OCI-LY3 (cell line): ENCODE measurements at regions not wholly inside any gene's neighbourhood (a gene's known extent, or its start where the extent isn't known, plus 50 kb on each side); places are given as distances from the start of the nearest gene placed in this dataset.

Source experiments
- H2AFZ ChIP-seq: fragments of 200-600, 300-600 bp; shearing (Covaris generic); 2 replicates; pipeline ENCODE4 v1.6.0; 2014; ENCODE audit warnings: antibody characterized with exemption, low read depth, low read length
- H3K27ac ChIP-seq: fragments of 200-600, 300-600 bp; sonication (generic); 2 replicates; pipeline ENCODE4 v1.5.1; 2014; ENCODE audit warnings: mild to moderate bottlenecking, low read length, moderate library complexity, mixed read lengths
- H3K27me3 ChIP-seq: fragments of 200-600, 300-600 bp; sonication (generic); 2 replicates; pipeline ENCODE4 v1.6.1; 2014; ENCODE audit warnings: low read depth, low read length, mixed read lengths
- H3K36me3 ChIP-seq: fragments of 200-600, 300-600 bp; sonication (generic); replicated peaks from 2 replicates; pipeline ENCODE3; 2014; ENCODE audit warnings: low read depth, low read length, mixed read lengths
- H3K4me1 ChIP-seq: fragments of 300-600, 200-600 bp; sonication (generic); 2 replicates; pipeline ENCODE4 v1.6.1; 2014; ENCODE audit warnings: low read length, mixed read lengths
- H3K4me2 ChIP-seq: fragments of 200-600, 300-600 bp; sonication (generic); 2 replicates; pipeline ENCODE4 v1.6.1; 2014; ENCODE audit warnings: low read length, mixed read lengths
- H3K4me3 ChIP-seq: fragments of 300-600, 200-600 bp; sonication (generic); 2 replicates; pipeline ENCODE4 v1.5.1; 2014; ENCODE audit warnings: antibody characterized with exemption, mild to moderate bottlenecking, low read length, moderate library complexity
- H3K79me2 ChIP-seq: fragments of 300-600, 200-600 bp; shearing (Covaris generic); 2 replicates; pipeline ENCODE4 v1.6.1; 2014; ENCODE audit warnings: mild to moderate bottlenecking, low read length, mixed read lengths
- H3K9ac ChIP-seq: fragments of 300-600, 200-600 bp; shearing (Covaris generic); 2 replicates; pipeline ENCODE4 v1.6.0; 2014; ENCODE audit warnings: mild to moderate bottlenecking, low read length, moderate library complexity
- H3K9me3 ChIP-seq: fragments of 200-600, 300-600 bp; shearing (Covaris generic); 2 replicates; pipeline ENCODE4 v1.6.1; 2014; ENCODE audit warnings: low read length, mixed read lengths; ENCODE audit not compliant: insufficient read depth
- H4K20me1 ChIP-seq: fragments of 200-600, 300-600 bp; sonication (generic); 2 replicates; pipeline ENCODE4 v1.6.1; 2016; ENCODE audit warnings: low read length, mixed read lengths; ENCODE audit not compliant: insufficient read depth
- EZH2phosphoT487 ChIP-seq: fragments of 200-600 bp; shearing (Covaris generic); IDR thresholded peaks from 2 replicates; pipeline ENCODE4 v1.6.1; 2018; ENCODE audit warnings: antibody characterized with exemption, mixed run types, low read depth
- TF ChIP-seq, protein P1 (sequence below): fragments of 200-600, 300-600 bp; sonication (generic); IDR thresholded peaks from 2 replicates; pipeline ENCODE4 v1.5.1; 2014; ENCODE audit warnings: antibody characterized with exemption, low read length, low read depth

- H3K4me3 ChIP-seq = no peak overlapping the region
- TF ChIP-seq EZH2phosphoT487 = no peak
- TF ChIP-seq, protein P1, sequence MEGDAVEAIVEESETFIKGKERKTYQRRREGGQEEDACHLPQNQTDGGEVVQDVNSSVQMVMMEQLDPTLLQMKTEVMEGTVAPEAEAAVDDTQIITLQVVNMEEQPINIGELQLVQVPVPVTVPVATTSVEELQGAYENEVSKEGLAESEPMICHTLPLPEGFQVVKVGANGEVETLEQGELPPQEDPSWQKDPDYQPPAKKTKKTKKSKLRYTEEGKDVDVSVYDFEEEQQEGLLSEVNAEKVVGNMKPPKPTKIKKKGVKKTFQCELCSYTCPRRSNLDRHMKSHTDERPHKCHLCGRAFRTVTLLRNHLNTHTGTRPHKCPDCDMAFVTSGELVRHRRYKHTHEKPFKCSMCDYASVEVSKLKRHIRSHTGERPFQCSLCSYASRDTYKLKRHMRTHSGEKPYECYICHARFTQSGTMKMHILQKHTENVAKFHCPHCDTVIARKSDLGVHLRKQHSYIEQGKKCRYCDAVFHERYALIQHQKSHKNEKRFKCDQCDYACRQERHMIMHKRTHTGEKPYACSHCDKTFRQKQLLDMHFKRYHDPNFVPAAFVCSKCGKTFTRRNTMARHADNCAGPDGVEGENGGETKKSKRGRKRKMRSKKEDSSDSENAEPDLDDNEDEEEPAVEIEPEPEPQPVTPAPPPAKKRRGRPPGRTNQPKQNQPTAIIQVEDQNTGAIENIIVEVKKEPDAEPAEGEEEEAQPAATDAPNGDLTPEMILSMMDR = no peak
- peaks cover 8% of the 10 kb centered on the region for H3K27me3 ChIP-seq
- 0 out of 2 replicates have a peak, but pooled peaks cover 4% of the 10 kb centered on the region for H3K9me3 ChIP-seq
- no peaks in the 10 kb centered on the region for H4K20me1 ChIP-seq
- H3K4me2 ChIP-seq = no peak overlapping the region
- H3K79me2 ChIP-seq = no peaks in the 10 kb centered on the region
- peaks cover 3% of the 10 kb centered on the region; the same call in 1 of the 2 replicates for H3K4me1 ChIP-seq
- no peaks in the 10 kb centered on the region for H3K36me3 ChIP-seq
- H3K9ac ChIP-seq = no peak overlapping the region
- H3K27ac ChIP-seq = no peak overlapping the region
- H2AFZ ChIP-seq = no peak overlapping the region
These were observed 794.5 kb downstream of the MED13L start for GRCh38 chr12:115482943-115483342.

- Histone ChIP-seq H3K9me3 (0 out of 2 replicates have a peak, but pooled peaks cover 4% of the 10 kb centered on the region), H3K4me2 (no peak overlapping the region), H2AFZ (no peak overlapping the region), H3K79me2 (no peaks in the 10 kb centered on the region), H3K4me1 (peaks cover 3% of the 10 kb centered on the region; the same call in 1 of the 2 replicates), H3K4me3 (no peak overlapping the region), H4K20me1 (no peaks in the 10 kb centered on the region), H3K36me3 (no peaks in the 10 kb centered on the region), H3K9ac (no peak overlapping the region), H3K27me3 (no peaks in the 10 kb centered on the region), H3K27ac (no peak overlapping the region)
- TF ChIP-seq, protein P1 = no peak
- TF ChIP-seq EZH2phosphoT487 = no peak
These were observed 796.4 kb downstream of the MED13L start for GRCh38 chr12:115481141-115481540.

DNA sequence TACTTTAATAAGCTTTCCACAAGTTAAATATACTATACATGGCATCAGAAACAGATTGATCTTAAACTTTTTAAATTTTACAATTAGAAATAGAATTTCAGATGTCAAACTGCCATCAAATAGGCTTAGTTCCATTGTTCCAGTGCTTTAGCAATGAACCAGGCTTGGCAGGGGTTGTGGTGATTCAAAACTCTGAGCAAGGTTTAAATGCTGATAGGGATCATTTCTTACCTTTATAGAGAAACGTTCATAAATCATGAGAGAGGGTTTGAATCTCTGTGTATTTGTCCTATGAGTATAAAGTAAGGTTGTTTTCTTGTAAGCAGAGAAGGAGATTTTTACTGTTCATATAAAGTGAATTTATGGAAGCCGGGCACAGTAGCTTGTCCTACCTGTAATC is 794.5 kb upstream of the TBX3 start:
- Histone ChIP-seq H2AFZ (no peak overlapping the region), H3K9me3 (no peaks in the 10 kb centered on the region), H3K27me3 (no peaks in the 10 kb centered on the region), H3K36me3 (no peaks in the 10 kb centered on the region), H3K4me2 (no peak overlapping the region), H3K79me2 (no peaks in the 10 kb centered on the region), H3K4me1 (no peaks in the 10 kb centered on the region), H3K27ac (no peak overlapping the region), H3K9ac (no peak overlapping the region), H3K4me3 (no peak overlapping the region), H4K20me1 (no peaks in the 10 kb centered on the region)
- TF ChIP-seq, protein P1 = no peak
- no peak for TF ChIP-seq EZH2phosphoT487

DNA sequence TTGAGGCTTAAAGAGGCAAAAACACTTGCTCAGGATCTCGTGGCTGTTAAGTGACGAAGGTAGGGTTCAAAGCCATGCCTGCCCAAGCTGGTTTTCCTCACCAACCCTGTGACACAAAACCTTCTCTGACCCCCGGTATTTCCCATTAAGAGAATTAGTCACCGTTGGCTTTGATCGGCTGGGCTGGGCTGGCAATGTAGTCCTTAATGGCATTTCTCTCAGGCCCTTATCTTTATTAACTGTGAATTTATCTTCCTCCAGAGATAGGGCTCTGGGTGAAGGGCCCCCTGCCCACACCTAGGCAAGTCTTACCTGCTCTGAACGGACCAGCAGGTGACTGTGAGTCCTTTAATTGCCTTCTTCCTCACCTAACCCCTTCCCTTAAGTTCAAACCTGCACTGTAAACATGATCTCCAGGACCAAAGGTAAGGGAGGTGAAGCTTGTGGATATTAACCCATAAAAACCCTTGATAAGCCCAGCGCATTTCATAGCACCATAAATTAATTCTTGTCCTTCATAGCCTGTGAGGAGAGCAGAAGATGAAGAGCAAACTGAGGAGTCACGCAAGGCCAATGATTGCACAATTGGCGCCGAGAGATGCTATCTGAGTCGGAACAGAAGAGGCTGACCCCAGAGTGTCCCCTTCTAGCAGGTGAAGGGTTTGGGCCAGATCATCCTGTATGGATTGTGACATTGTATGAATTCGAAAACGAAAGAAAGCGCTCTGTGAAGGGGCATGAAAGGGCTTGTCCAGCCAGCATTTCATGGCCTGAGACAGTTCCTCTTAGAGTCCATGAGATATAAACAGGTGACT is 790.8 kb upstream of the TBX3 start:
- Histone ChIP-seq H3K4me2 (no peak overlapping the region), H3K4me1 (no peaks in the 10 kb centered on the region), H3K27ac (no peak overlapping the region), H3K9me3 (no peaks in the 10 kb centered on the region), H3K4me3 (no peak overlapping the region), H3K36me3 (no peaks in the 10 kb centered on the region), H4K20me1 (no peaks in the 10 kb centered on the region), H3K27me3 (no peaks in the 10 kb centered on the region; the same call in 1 of the 2 replicates), H2AFZ (no peak overlapping the region), H3K9ac (no peak overlapping the region), H3K79me2 (no peaks in the 10 kb centered on the region)
- TF ChIP-seq, protein P1 = no peak
- no peak for TF ChIP-seq EZH2phosphoT487
